IPS-20b (cell line): ENCODE measurements at regions not wholly inside any gene's neighbourhood (a gene's known extent, or its start where the extent isn't known, plus 50 kb on each side); places are given as distances from the start of the nearest gene placed in this dataset.

Experiments used
- H3K27ac ChIP-seq: one replicate; pipeline ENCODE4 v1.5.1; 2013; ENCODE audit warnings: low read length
- H3K27me3 ChIP-seq: 2 replicates; pipeline ENCODE4 v1.6.1; 2013; ENCODE audit warnings: mild to moderate bottlenecking, low read length, inconsistent platforms; ENCODE audit not compliant: insufficient read depth
- H3K36me3 ChIP-seq: 2 replicates; pipeline ENCODE4 v1.6.1; 2013; ENCODE audit warnings: low read depth, mild to moderate bottlenecking, inconsistent platforms, low read length, moderate library complexity; ENCODE audit not compliant: insufficient read depth
- H3K4me1 ChIP-seq: 2 replicates; pipeline ENCODE4 v1.6.1; 2013; ENCODE audit warnings: mild to moderate bottlenecking, control low read depth, inconsistent platforms, low read length, moderate library complexity; ENCODE audit not compliant: insufficient read depth
- H3K4me3 ChIP-seq: 2 replicates; pipeline ENCODE4 v1.5.1; 2013; ENCODE audit warnings: mild to moderate bottlenecking, low read length, inconsistent platforms
- H3K9ac ChIP-seq: 2 replicates; pipeline ENCODE4 v1.6.1; 2013; ENCODE audit warnings: low read depth, mild to moderate bottlenecking, inconsistent platforms, low read length, moderate library complexity
- H3K9me3 ChIP-seq: 2 replicates; pipeline ENCODE4 v1.6.1; 2013; ENCODE audit warnings: mild to moderate bottlenecking, low read depth, low read length, inconsistent platforms; ENCODE audit not compliant: insufficient read depth

DNA sequence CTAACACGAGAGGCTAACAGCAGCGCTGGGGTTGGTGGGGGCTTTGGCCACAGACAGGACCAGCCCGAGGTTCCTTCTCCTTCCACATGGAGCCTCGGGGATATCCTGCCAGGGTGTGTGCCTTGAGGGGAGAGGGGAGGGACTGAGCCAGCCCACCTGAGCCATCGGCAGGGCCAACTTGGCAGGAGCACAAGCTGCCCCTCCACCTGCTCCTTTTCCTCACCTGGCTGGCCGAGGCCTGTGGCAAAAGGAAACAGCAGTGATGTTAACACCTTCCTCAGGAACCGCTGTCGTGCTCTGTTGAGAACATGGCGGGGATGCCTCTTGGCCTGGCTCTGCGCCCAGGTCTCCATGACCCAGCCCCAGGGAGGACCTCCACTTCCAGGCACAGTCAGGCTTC, 255.1 kb upstream of the PPP2R2D start:
- H3K9ac ChIP-seq, result no peak overlapping the region
- no peak overlapping the region for H3K4me3 ChIP-seq
- no peaks in the 10 kb centered on the region for H3K36me3 ChIP-seq
- no peaks in the 10 kb centered on the region for H3K9me3 ChIP-seq
- no peaks in the 10 kb centered on the region for H3K27me3 ChIP-seq
- peaks cover 4% of the 10 kb centered on the region; the same call in 1 of the 2 replicates for H3K4me1 ChIP-seq
- no peak overlapping the region for H3K27ac ChIP-seq

DNA sequence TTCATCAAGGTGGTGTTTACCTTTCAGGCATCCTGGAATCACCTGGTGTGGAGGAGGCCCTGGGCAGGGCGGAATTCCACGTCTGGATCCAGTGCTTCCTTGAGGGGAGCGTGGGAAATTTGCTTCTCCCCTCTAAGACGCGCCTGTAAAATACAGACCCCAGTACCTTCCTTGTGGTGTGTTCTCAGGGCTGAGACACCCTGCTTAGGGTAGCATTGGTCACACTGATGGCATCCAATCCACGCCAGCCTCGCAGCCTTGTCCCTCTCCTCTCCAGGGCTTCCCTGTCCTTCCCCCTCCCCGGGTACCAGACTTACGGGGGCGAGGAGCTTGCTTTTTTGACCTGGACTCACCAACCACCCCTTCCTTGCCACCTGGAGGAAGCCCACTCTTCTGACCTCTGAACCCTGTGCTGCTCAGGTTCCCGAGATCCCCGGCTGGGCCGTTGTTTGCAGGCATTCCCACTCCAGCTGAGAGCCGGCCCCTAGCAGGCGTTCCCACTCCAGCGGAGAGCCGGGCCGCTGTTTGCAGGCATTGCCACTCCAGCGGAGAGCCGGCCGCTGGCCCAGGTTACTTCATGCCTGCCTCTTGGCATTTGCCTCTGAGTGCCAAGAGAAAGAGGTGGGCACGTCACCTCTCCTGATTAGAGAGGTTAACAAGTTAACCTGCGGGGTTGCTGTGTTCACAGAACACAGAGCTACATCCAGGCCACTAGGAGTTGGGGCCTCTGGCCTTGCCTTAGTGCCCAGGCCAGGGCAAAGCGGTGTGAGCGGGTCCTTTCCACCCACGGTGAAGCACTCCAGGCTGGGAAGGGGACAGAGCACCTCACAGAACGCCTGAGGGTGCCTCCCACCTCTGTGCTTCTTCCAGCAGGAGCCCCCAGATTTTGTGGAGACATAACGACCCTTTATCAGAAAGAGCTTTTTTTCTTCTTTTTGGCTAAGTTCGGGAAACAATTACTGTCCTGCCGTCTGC, 254.0 kb upstream of the PPP2R2D start:
- Histone ChIP-seq H3K27me3 (no peaks in the 10 kb centered on the region), H3K27ac (no peak overlapping the region), H3K4me3 (no peak overlapping the region), H3K36me3 (no peaks in the 10 kb centered on the region), H3K4me1 (peaks cover 4% of the 10 kb centered on the region; the same call in 1 of the 2 replicates), H3K9ac (no peak overlapping the region), H3K9me3 (no peaks in the 10 kb centered on the region)

DNA sequence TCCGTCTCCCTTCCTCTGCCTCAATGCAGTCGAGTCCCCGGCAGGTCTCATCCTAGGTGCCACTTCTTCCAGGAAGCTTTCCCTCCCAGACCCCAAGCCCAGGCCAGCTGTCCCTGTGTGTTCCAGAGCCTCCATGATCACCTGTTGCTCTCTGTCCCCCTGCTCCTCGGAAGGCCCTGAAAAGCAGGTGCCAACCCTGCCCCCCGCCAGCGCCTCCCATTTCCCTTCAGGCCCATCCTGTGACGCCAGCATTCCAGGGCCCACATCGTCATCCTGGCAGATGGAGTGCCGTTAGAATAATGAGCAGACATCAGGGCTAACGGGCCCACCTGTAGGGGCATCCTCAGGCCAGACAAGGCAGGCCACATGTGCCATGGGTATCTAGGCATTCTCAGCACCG, 253.0 kb upstream of the PPP2R2D start:
- Histone ChIP-seq H3K27me3 (no peaks in the 10 kb centered on the region), H3K4me3 (no peak overlapping the region), H3K9me3 (no peaks in the 10 kb centered on the region), H3K36me3 (no peaks in the 10 kb centered on the region), H3K4me1 (peaks cover 13% of the 10 kb centered on the region; the same call in 1 of the 2 replicates), H3K27ac (no peak overlapping the region), H3K9ac (no peak overlapping the region)

DNA sequence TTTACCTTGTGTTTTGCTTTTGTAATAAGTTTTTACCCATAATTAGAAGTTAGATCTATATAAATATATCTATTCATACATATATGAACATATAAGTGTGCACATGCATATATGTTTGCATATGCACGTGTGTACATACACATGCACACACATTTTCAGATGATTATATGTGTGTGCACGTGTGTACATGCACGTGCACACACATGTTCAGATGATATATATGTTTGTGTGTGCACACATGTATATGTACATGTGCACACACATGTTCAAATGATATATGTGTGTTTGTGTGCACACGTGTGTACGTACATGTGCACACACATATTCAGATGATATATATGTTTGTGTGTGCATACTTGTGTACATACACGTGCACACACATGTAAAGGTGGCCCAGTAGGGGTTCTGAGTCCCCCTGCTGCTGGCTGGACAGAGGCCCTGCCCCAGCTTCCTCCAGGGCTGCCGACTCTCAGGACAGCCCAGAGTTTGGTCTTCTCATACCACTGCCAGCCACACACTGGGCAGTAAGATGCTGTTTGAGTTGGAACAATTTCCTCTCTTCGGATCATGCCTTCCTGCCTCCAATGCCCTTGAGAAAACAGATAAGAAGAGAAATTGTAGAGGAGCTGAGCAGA, 252.3 kb upstream of the PPP2R2D start:
- Histone ChIP-seq H3K27me3 (no peaks in the 10 kb centered on the region), H3K4me3 (no peak overlapping the region)

DNA sequence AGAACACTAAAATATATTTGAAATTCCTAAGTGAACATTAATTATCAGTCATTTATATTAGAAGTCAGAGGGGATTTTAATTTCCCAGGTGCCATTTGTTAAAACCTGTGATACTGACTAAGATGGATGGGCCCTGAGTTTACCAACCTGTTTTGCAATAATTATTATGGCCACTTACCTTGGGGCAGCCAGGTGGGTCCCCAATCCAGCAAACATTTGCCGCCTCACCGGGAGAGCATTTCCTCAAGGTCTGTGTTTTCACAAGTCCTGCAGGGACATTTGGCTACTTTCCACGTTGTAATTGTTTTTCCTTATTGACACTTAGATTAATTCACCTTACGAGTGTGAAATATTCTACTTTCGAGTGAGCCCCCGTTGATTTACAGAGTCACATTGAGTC, 251.2 kb upstream of the PPP2R2D start:
- Histone ChIP-seq H3K27ac (no peak overlapping the region), H3K9me3 (no peaks in the 10 kb centered on the region), H3K9ac (no peak overlapping the region), H3K4me1 (peaks cover 16% of the 10 kb centered on the region; the same call in 1 of the 2 replicates), H3K27me3 (no peaks in the 10 kb centered on the region), H3K36me3 (no peaks in the 10 kb centered on the region), H3K4me3 (no peak overlapping the region)

More for the DNA sequence above, 252.3 kb upstream of the PPP2R2D start:
- Histone ChIP-seq H3K36me3 (no peaks in the 10 kb centered on the region), H3K27ac (no peak overlapping the region), H3K9me3 (no peaks in the 10 kb centered on the region), H3K4me1 (peaks cover 16% of the 10 kb centered on the region; the same call in 1 of the 2 replicates), H3K9ac (no peak overlapping the region)

DNA sequence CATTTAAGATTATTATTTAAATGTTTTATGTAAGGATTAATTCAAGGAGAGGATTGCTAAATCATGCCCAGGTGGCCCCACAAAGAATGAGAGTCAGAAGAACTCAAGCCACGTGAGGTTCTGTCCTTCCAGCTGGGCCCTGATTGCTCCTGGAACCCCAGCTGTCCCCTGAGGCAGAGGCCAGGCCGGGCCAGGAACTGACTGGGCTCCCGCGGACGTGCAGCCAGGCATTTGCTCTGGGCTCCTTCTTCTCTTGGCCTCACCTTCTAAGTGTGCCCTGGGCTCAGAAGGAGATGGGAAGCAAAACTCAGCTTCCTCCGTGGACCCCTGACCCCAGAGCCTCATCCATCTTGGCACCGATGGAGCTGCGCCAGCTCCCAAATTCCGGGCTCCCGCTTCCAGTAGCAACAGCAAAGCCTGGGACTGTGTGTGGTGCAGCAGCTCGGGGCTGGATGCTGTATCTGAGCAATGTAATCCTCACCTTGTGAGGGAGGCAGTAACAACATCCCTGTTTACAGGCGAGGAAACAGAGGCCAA, 250.6 kb upstream of the PPP2R2D start:
- Histone ChIP-seq H3K27me3 (no peaks in the 10 kb centered on the region), H3K9me3 (no peaks in the 10 kb centered on the region), H3K9ac (no peak overlapping the region), H3K27ac (no peak overlapping the region), H3K4me3 (no peak overlapping the region), H3K36me3 (no peaks in the 10 kb centered on the region), H3K4me1 (peaks cover 16% of the 10 kb centered on the region; the same call in 1 of the 2 replicates)

DNA sequence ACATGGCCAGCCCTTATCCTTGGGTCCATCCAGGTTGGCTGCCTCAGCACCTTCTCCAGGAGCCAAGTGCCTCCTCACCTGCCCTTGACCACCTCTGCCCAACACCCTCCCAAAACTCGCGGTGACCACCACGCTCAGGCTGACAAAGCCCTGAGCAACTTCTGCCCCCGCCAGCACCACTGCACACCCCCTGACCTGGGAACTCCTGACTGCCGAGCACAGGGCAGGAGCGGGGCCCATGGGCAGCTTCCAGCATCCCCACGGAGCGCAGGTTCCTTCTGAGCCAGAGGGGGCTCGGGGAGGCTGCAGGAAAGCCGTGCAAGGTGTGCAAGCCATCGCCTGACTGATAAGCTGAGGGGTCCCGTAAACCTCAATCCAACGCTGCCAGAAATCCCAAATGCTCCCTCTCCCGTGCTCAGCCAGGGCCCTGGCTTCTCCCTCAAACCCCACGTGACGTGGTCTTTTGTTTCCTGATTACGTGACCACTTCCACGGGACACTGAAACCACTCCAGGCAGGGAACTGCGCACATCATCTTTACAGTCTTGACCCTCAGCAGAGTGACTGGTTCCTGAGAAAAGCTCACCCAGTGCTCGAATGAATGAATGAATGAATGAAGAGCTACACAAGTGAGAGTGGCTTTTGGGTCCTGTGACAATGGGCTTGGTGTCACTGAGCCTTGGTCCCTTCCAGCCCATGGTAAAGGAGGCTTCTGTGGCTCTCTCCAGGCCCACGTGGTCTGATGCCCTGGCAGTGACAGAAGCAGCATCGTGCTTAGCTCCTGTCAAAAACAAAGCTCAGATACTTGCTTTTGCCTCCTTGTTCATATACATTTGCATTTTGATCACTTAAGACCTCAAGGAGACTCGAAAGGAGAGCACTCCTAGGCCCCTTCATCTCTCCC, 249.8 kb upstream of the PPP2R2D start:
- H3K4me1 ChIP-seq, result peaks cover 16% of the 10 kb centered on the region; the same call in 1 of the 2 replicates
- H3K27ac ChIP-seq, result no peak overlapping the region
- H3K9ac ChIP-seq, result no peak overlapping the region
- no peaks in the 10 kb centered on the region for H3K9me3 ChIP-seq
- 0 out of 2 replicates have a peak overlapping the region, but pooled peaks have one; percentile 15 for H3K4me3 ChIP-seq
- H3K27me3 ChIP-seq, result no peaks in the 10 kb centered on the region
- no peaks in the 10 kb centered on the region for H3K36me3 ChIP-seq

DNA sequence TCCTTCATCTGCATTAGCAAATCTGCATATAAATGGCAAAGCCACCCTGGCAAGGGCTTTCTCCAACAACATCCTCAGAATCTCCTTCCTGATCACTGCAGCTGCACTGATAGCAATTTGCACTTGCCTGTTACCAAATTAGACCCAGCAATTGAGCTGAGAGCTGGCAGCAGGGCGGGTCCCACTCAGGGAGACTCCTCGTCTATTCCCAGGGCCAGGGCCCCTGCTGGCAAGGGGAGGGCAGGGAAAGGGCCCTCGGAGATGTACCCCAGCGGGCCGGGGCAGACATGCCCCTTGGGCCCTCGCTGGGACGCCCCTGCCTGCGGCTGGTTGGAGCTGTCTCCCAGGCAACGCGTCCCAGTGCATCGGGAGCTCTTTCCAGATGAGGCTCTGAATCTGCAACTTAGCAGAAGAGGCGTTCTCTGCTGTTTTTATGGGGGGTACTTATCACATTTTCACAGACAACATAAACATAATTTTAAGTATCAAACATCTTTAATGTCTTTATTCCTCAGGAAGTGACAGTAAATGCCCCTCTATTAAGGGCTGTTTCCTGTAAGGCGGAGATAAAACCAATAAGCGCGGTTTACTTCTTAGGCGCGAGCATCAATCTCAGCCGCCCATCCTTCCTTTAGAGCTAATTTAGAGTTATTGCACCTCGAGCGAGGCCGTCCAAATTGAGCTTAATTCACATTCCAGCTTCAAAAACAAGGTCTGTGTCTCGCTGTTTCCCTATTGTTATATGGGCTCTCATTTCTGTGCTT, 249.0 kb upstream of the PPP2R2D start:
- Histone ChIP-seq H3K9me3 (no peaks in the 10 kb centered on the region), H3K4me1 (peaks cover 14% of the 10 kb centered on the region; the same call in 1 of the 2 replicates), H3K36me3 (no peaks in the 10 kb centered on the region), H3K9ac (no peak overlapping the region; the same call in 1 of the 2 replicates), H3K27ac (no peak overlapping the region), H3K27me3 (no peaks in the 10 kb centered on the region), H3K4me3 (peak overlapping the region; percentile 15; the same call in 1 of the 2 replicates)

DNA sequence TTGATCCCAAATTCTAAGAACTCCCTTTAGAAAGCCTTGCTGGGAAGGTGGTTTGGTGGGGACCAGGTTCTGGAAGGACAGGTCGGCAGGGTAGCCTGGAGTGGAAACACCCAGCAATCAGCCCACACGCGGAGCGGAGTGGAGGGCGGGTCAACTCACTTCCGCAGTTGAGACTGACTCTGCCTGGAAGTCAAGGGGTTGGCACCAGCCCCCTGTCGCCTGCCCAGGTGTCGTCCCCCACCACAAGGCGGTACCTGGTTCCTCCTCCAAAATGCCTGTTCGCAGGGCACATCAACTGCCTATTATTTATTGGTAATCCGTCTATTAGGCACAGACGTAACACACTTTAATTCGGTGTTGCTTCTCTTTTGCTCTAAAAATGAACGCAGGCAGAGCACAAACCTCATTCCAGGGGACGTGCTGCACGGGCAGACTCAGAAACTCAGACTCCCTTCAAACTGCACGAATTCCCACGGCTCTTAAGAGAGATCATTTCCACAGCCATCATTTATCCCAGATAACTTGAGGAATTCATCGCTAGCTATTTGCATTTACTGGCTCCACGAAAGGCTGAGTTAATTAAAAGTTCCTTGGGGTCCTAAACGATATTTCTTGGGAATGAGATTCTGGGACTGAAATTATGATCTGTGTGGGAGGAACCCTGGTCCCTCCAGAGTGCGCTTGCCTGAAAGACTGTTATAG, 248.2 kb upstream of the PPP2R2D start:
- H3K4me1 ChIP-seq, result peaks cover 11% of the 10 kb centered on the region; the same call in 1 of the 2 replicates
- H3K36me3 ChIP-seq, result no peaks in the 10 kb centered on the region
- H3K4me3 ChIP-seq, result peak overlapping the region; percentile 6; the same call in 1 of the 2 replicates
- H3K27ac ChIP-seq, result no peak overlapping the region
- H3K9me3 ChIP-seq, result no peaks in the 10 kb centered on the region
- peak overlapping the region; percentile 2; the same call in 1 of the 2 replicates for H3K9ac ChIP-seq
- no peaks in the 10 kb centered on the region for H3K27me3 ChIP-seq

DNA sequence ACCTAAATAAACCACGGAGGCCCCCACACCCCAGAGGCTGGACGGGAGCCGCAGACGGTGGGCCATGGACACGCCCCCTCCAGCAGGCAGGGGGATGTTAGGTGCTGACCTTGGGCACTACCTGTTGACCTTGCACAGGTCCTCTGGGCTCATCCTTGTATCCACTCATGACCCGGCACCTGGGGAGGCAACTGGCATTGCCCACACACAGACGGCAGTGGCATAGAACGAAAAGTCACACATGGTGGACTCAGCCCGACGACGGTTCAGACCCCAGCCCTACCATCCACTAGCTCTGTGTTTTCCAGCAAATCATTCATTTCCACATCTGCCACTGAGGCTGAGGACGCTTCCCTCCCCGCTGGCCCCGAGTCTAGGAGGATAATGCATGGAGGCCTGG, 247.7 kb upstream of the PPP2R2D start:
- Histone ChIP-seq H3K4me3 (no peak overlapping the region), H3K36me3 (no peaks in the 10 kb centered on the region), H3K27ac (no peak overlapping the region), H3K9me3 (no peaks in the 10 kb centered on the region), H3K9ac (no peak overlapping the region), H3K27me3 (no peaks in the 10 kb centered on the region), H3K4me1 (peaks cover 11% of the 10 kb centered on the region; the same call in 1 of the 2 replicates)
